HepG2 (cell line): ENCODE measurements at regions not wholly inside any gene's neighbourhood (a gene's known extent, or its start where the extent isn't known, plus 50 kb on each side); places are given as distances from the start of the nearest gene placed in this dataset.

Experiments
- ATAC-seq: fragments of 200-7000 bp; cut with Tn5 transposase; 3 replicates; pipeline ENCODE4 v1.9.1; 2020; ENCODE audit warnings: mild to moderate bottlenecking, moderate library complexity
- BruUV-seq: library from RNA; stranded (reverse); fragments of 400-500 nt; replicated peaks from 2 replicates; lab custom pipeline; 2021; lab: Mats Ljungman, UMichigan
- CTCF ChIA-PET: fragments of 300-600 bp; formaldehyde crosslinking; extraction: SDS; loops from one replicate; lab custom pipeline; 2021; ENCODE audit warnings: low total read pairs, inconsistent platforms, low intra/inter-chr PET ratio; lab: Yijun Ruan, JAX
- POLR2A ChIA-PET: fragments of 350-600 bp; sonication (Branson Sonifier 250); formaldehyde crosslinking; loops from one replicate; lab custom pipeline; 2020; ENCODE audit warnings: antibody characterized with exemption, inconsistent platforms; lab: Yijun Ruan, JAX
- DNase-seq: peaks from one replicate; pipeline ENCODE4 v3.0.0-alpha.2; 2015; ENCODE audit warnings: low spot score
- FAIRE-seq: peaks from 3 replicates; lab custom pipeline; 2011; peaks lifted over from hg19 to GRCh38; lab: Jason Lieb, UNC
- H2AFZ ChIP-seq: one replicate; pipeline ENCODE4 v1.6.1; 2011; ENCODE audit warnings: low read length, inconsistent platforms
- H3K27ac ChIP-seq: fragments of 300-600 bp; 3 replicates; pipeline ENCODE4 v1.8.0; 2011; ENCODE audit warnings: mixed run types, mild to moderate bottlenecking, mixed read lengths, low read length, inconsistent platforms; ENCODE audit not compliant: insufficient read depth; ENCODE audit errors: extremely low read length
- H3K27me3 ChIP-seq, 2 experiments: fragments of 200-600 bp in 1 of 2; 2 replicates in 1 of 2; 3 replicates in 1 of 2; pipeline versions ENCODE4 v1.6.0 to v1.8.0; 2011; ENCODE audit warnings: low read length in 2 of 2, mild to moderate bottlenecking in 2 of 2, moderate library complexity in 2 of 2, inconsistent platforms in 1 of 2; ENCODE audit not compliant: insufficient read depth in 2 of 2, control insufficient read depth in 1 of 2
- H3K36me3 ChIP-seq, 2 experiments: fragments of 200-600 bp in 1 of 2; replicated peaks in 1 of 2; 2 replicates in 1 of 2; 3 replicates in 1 of 2; pipeline versions ENCODE4 v1.5.1 to v1.8.0; 2011; ENCODE audit warnings: low read length in 2 of 2, inconsistent platforms in 1 of 2; ENCODE audit not compliant: insufficient read depth in 2 of 2, control insufficient read depth in 1 of 2
- H3K4me1 ChIP-seq: 2 replicates; pipeline ENCODE4 v1.5.1; 2012; ENCODE audit warnings: low read length, inconsistent platforms; ENCODE audit not compliant: insufficient read depth
- H3K4me2 ChIP-seq: 2 replicates; pipeline ENCODE4 v1.6.0; 2011; ENCODE audit warnings: low read depth, low read length, inconsistent platforms
- H3K4me3 ChIP-seq, 3 experiments: fragments of 200-600 bp in 1 of 3; sonication (generic), shearing (Covaris generic) in 1 of 3; replicated peaks in 1 of 3; 2 replicates each; pipeline ENCODE4 v1.5.1; 2011 to 2016; ENCODE audit warnings: low read length in 3 of 3, inconsistent platforms in 2 of 3, low read depth in 2 of 3, mild to moderate bottlenecking in 2 of 3, control low read depth in 1 of 3, mixed read lengths in 1 of 3; ENCODE audit not compliant: insufficient read depth in 1 of 3
- H3K79me2 ChIP-seq: one replicate; pipeline ENCODE4 v1.6.1; 2011; ENCODE audit warnings: low read length, inconsistent platforms; ENCODE audit not compliant: insufficient read depth
- H3K9ac ChIP-seq: 2 replicates; pipeline ENCODE4 v1.6.0; 2011; ENCODE audit warnings: mild to moderate bottlenecking, low read depth, low read length, inconsistent platforms; ENCODE audit not compliant: insufficient read depth
- H3K9me3 ChIP-seq: 2 replicates; pipeline ENCODE4 v1.5.1; 2012; ENCODE audit warnings: mild to moderate bottlenecking, low read length
- H4K20me1 ChIP-seq: 2 replicates; pipeline ENCODE4 v1.6.0; 2011; ENCODE audit warnings: inconsistent platforms, mild to moderate bottlenecking, low read length, moderate library complexity; ENCODE audit not compliant: insufficient read depth
- SIN3A ChIP-seq: IDR thresholded peaks from 2 replicates; pipeline ENCODE4 v1.6.1; 2011; ENCODE audit warnings: low read depth, mild to moderate bottlenecking, control low read depth, low read length, borderline replicate concordance
- WGBS: methylation state at CpG from one replicate; pipeline ENCODE4 v1.1.6; 2017; ENCODE audit warnings: low lambda C conversion rate; 5-methylcytosine and 5-hydroxymethylcytosine counted together
- in situ Hi-C: cut with HindIII; loops from 2 replicates; pipeline ENCODE4 v1.10.0; 2017; ENCODE audit warnings: low pct_unique_long_range_greater_than_20kb; ENCODE audit not compliant: extremely low pct_ligation_motif_present
- intact Hi-C: fragments of 100-400 bp; cut with micrococcal nuclease; formaldehyde crosslinking; loops from one replicate; pipeline ENCODE4 v1.10.0; 2022; ENCODE audit not compliant: unreplicated experiment
- TF ChIP-seq, protein P1 (sequence below): sonication (generic); formaldehyde crosslinking; IDR thresholded peaks from 2 replicates; pipeline ENCODE4 v1.4.0; 2020; ENCODE audit warnings: missing genetic modification reagents
- TF ChIP-seq, protein P2 (sequence below): sonication (generic); formaldehyde crosslinking; IDR thresholded peaks from 2 replicates; pipeline ENCODE4 v1.8.0; 2022; ENCODE audit warnings: mild to moderate bottlenecking, missing genetic modification reagents
- TF ChIP-seq, protein P3 (sequence below): sonication (generic); formaldehyde crosslinking; conservative IDR thresholded peaks from 2 replicates; pipeline ENCODE4 v1.8.1; 2023; ENCODE audit warnings: missing genetic modification reagents

DNA sequence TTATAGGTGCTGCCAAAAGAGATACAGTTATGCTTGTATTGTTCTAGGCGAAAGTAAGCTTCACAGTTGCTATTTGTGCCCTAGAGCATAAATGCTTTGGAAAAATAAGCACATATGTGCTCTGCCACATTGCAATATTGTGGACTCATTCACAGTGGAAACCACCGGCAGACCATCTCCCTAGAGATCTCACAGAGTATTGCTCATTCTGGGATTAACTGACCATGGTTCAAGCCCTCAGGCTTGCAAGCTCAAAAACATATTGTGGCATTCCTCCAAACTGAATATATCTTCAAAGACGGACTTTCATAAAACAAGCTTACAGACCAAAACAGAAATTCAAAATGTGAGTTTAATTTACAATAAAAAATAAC lies 158.2 kb upstream of the CCDC150 start:
- Histone ChIP-seq H3K4me2 (no peak overlapping the region), H3K79me2 (no peaks in the 10 kb centered on the region), H4K20me1 (no peaks in the 10 kb centered on the region), H3K27ac (no peak overlapping the region), H3K4me3 (no peak overlapping the region), H3K27me3 (peaks cover 0 to 7% of the 10 kb centered on the region in 2 experiments; a peak in 2 of 5 replicates), H3K4me1 (no peaks in the 10 kb centered on the region), H3K9ac (no peak overlapping the region), H3K36me3 (no peaks in the 10 kb centered on the region), H3K9me3 (no peaks in the 10 kb centered on the region), H2AFZ (no peak overlapping the region)
- in situ Hi-C loops (no loop called here), intact Hi-C loops (no loop called here)
- ChIA-PET POLR2A (no interaction called here), CTCF (no interaction called here)
- WGBS: 18% methylated on average over 3 of the region's 3 CpGs
- no peak for ATAC-seq
- no peak for DNase-seq
- no TSS peak for BruUV-seq
- FAIRE-seq: no peak
- TF ChIP-seq SIN3A: no peak
- TF ChIP-seq, protein P1, sequence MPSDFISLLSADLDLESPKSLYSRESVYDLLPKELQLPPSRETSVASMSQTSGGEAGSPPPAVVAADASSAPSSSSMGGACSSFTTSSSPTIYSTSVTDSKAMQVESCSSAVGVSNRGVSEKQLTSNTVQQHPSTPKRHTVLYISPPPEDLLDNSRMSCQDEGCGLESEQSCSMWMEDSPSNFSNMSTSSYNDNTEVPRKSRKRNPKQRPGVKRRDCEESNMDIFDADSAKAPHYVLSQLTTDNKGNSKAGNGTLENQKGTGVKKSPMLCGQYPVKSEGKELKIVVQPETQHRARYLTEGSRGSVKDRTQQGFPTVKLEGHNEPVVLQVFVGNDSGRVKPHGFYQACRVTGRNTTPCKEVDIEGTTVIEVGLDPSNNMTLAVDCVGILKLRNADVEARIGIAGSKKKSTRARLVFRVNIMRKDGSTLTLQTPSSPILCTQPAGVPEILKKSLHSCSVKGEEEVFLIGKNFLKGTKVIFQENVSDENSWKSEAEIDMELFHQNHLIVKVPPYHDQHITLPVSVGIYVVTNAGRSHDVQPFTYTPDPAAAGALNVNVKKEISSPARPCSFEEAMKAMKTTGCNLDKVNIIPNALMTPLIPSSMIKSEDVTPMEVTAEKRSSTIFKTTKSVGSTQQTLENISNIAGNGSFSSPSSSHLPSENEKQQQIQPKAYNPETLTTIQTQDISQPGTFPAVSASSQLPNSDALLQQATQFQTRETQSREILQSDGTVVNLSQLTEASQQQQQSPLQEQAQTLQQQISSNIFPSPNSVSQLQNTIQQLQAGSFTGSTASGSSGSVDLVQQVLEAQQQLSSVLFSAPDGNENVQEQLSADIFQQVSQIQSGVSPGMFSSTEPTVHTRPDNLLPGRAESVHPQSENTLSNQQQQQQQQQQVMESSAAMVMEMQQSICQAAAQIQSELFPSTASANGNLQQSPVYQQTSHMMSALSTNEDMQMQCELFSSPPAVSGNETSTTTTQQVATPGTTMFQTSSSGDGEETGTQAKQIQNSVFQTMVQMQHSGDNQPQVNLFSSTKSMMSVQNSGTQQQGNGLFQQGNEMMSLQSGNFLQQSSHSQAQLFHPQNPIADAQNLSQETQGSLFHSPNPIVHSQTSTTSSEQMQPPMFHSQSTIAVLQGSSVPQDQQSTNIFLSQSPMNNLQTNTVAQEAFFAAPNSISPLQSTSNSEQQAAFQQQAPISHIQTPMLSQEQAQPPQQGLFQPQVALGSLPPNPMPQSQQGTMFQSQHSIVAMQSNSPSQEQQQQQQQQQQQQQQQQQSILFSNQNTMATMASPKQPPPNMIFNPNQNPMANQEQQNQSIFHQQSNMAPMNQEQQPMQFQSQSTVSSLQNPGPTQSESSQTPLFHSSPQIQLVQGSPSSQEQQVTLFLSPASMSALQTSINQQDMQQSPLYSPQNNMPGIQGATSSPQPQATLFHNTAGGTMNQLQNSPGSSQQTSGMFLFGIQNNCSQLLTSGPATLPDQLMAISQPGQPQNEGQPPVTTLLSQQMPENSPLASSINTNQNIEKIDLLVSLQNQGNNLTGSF (CRISPR knock-in tag): no peak
- TF ChIP-seq, protein P2, sequence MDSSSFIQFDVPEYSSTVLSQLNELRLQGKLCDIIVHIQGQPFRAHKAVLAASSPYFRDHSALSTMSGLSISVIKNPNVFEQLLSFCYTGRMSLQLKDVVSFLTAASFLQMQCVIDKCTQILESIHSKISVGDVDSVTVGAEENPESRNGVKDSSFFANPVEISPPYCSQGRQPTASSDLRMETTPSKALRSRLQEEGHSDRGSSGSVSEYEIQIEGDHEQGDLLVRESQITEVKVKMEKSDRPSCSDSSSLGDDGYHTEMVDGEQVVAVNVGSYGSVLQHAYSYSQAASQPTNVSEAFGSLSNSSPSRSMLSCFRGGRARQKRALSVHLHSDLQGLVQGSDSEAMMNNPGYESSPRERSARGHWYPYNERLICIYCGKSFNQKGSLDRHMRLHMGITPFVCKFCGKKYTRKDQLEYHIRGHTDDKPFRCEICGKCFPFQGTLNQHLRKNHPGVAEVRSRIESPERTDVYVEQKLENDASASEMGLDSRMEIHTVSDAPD (CRISPR knock-in tag): no peak
- TF ChIP-seq, protein P3, sequence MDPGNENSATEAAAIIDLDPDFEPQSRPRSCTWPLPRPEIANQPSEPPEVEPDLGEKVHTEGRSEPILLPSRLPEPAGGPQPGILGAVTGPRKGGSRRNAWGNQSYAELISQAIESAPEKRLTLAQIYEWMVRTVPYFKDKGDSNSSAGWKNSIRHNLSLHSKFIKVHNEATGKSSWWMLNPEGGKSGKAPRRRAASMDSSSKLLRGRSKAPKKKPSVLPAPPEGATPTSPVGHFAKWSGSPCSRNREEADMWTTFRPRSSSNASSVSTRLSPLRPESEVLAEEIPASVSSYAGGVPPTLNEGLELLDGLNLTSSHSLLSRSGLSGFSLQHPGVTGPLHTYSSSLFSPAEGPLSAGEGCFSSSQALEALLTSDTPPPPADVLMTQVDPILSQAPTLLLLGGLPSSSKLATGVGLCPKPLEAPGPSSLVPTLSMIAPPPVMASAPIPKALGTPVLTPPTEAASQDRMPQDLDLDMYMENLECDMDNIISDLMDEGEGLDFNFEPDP: no peak
